ENCODE measurements at regions not wholly inside any gene's neighbourhood (a gene's known extent, or its start where the extent isn't known, plus 50 kb on each side); places are given as distances from the start of the nearest gene placed in this dataset.

DNA sequence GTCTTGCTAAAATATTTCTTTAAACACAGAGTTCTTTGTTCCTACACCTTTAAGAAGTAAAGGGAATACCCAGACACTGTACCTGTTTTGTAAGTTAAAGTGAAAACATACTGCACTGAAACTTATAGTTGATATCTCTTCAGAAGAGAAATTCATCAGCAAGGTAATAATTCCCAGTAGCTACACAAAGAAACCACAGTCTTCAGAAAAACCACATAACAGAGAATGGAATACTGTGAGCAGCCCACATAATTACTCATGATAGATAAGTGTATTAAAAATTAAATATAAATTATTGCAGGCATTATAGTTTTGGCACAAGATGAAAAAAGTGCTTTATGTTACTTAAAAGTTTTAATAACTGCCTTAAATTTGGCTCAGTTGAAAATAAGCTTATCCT, 276.6 kb downstream of the SETD4 start:
- no peaks in the 10 kb centered on the region for H3K36me3 Mint-ChIP-seq
- DNase-seq (ENCODE audit: low spot score in 2 of 2) (no peak), ATAC-seq (no peak)
- H3K9me3 Mint-ChIP-seq = no peaks in the 10 kb centered on the region
- H3K4me1 Mint-ChIP-seq = no peaks in the 10 kb centered on the region
- no peak overlapping the region for H3K4me3 Mint-ChIP-seq
- H3K27ac Mint-ChIP-seq = no peak overlapping the region

DNA sequence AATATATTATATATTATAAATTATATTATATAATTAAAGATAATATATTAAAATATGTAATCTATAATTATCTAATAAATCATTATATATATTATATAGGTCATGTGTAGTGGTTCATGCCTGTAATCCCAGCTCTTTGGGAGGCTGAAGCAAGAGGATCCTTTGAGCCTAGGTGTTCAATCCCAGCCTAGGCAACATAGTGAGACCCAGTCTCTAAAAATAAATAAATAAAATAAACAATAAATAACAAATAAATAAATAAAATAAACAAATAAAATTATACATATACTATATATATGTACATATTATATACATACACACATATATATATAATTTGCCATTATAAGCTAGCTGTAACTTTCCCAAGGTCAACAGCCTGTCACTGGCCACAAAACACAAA, 277.7 kb downstream of the SETD4 start:
- no peak overlapping the region for H3K27ac Mint-ChIP-seq
- H3K36me3 Mint-ChIP-seq = no peaks in the 10 kb centered on the region
- H3K4me3 Mint-ChIP-seq = no peak overlapping the region
- ATAC-seq (no peak), DNase-seq (ENCODE audit: low spot score in 2 of 2) (no peak)
- H3K4me1 Mint-ChIP-seq = no peaks in the 10 kb centered on the region
- no peaks in the 10 kb centered on the region for H3K9me3 Mint-ChIP-seq

DNA sequence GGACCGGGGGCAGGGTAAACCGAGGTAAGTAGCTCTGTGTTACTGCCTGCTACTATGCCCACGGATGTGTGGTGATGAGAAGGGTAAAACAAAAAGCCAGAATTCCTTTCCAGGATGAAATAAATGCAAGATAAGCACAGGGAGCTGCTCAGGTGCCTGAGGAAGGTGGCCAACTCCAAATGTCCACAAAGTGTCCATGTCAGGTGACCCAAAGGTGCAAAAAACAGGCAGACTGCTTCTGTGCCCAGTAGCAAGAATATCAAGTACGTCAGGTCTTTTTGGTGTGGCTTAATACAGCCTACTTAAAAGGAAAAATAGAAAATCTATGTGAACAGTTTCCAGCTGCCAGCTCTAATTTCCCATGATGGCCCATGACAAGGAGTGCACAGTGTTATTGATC, 279.3 kb downstream of the SETD4 start:
- no peaks in the 10 kb centered on the region for H3K4me1 Mint-ChIP-seq
- DNase-seq (ENCODE audit: low spot score in 2 of 2) (no peak), ATAC-seq (no peak)
- H3K4me3 Mint-ChIP-seq = no peak overlapping the region
- H3K36me3 Mint-ChIP-seq = no peaks in the 10 kb centered on the region
- no peaks in the 10 kb centered on the region for H3K9me3 Mint-ChIP-seq
- no peak overlapping the region for H3K27ac Mint-ChIP-seq

DNA sequence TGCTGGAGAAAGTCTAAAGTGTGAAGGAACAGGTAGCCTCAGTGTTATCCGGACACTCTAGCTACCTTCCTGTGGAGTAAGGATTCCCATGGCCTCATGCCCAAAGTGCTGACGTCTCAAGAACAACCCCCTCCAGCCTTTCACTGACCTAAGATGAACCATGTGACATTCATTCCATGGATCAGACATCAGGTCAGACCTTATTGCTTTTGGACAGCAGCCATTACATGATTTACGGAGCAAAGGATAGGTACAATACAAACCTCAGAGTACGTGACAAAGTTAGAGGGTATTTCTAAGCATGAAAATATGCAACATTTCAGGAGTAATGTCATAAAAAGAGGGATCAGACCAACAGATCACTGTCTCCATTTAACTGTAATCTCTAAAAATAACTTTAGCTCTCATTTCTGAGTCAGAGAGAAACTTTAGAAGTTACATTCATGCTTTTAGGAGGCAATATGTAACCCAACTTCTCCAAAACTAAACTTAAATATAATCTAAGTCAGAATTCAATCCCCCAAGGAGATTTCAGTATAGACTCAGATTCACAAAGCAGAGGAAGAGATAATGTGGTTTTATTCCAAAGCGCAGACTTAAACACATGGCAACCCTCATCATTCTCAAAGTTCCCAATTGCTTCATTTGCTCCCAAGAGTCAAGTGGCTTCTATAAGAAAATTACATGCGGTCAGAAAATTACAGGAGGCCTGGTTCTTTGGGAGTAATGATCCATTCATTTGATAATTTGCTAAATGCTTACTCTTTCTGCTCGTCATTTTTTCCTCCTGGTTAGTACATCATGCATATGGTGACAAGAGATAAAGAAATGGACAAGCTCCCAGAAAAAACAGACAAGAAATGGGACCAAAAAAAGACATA, 280.4 kb downstream of the SETD4 start:
- ATAC-seq = no peak
- Mint-ChIP-seq H3K4me1 (no peaks in the 10 kb centered on the region), H3K4me3 (no peak overlapping the region), H3K36me3 (no peaks in the 10 kb centered on the region), H3K9me3 (no peaks in the 10 kb centered on the region), H3K27ac (no peak overlapping the region)
- DNase-seq (ENCODE audit: low spot score in 2 of 2) = no peak

DNA sequence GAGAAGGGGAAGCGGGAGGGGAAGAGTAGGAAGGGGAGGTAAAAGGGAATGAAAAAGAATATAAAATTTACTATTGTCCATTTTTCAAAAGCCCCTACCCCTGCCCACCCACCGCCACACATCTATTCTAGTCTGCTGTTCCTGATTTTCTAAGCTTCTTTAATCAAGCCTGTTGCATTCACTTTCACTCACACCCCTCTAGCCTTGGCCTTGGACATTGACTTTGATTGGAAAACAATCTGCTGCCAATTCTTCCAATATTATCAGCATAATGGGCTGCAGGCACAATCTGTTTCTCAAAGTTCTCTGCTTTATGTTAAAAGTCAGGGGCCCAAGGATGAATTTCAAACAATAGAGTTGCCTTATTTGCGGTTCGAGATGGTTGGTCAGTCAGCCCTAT, 281.2 kb downstream of the SETD4 start:
- no peaks in the 10 kb centered on the region for H3K9me3 Mint-ChIP-seq
- no peaks in the 10 kb centered on the region for H3K4me1 Mint-ChIP-seq
- H3K36me3 Mint-ChIP-seq = no peaks in the 10 kb centered on the region
- DNase-seq (ENCODE audit: low spot score in 2 of 2) (no peak), ATAC-seq (no peak)
- no peak overlapping the region for H3K27ac Mint-ChIP-seq
- no peak overlapping the region for H3K4me3 Mint-ChIP-seq

DNA sequence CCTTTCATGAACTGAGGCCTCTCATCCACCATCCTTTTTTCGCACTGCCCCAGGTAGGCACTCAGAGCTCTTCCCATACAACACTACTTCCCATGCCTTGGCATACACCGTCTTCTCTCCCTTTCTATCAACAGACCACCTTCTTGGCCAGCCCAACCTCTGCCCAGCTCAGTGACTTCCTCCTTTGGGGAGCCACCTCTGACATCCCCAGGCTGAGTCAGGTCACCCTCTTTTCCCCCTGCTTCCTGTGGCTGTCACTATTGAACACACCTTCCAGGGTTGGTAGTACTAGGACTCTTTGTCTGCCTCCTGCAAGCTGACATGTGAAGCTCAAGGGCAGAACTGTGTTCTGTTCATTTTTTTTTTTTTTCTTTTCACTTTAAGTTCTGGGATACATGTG, 283.2 kb downstream of the SETD4 start:
- DNase-seq (ENCODE audit: low spot score in 2 of 2) = no peak
- H3K4me3 Mint-ChIP-seq = no peak overlapping the region
- H3K4me1 Mint-ChIP-seq = no peaks in the 10 kb centered on the region
- no peak overlapping the region for H3K27ac Mint-ChIP-seq
- H3K9me3 Mint-ChIP-seq = no peaks in the 10 kb centered on the region
- H3K36me3 Mint-ChIP-seq = no peaks in the 10 kb centered on the region
- no peak for ATAC-seq

DNA sequence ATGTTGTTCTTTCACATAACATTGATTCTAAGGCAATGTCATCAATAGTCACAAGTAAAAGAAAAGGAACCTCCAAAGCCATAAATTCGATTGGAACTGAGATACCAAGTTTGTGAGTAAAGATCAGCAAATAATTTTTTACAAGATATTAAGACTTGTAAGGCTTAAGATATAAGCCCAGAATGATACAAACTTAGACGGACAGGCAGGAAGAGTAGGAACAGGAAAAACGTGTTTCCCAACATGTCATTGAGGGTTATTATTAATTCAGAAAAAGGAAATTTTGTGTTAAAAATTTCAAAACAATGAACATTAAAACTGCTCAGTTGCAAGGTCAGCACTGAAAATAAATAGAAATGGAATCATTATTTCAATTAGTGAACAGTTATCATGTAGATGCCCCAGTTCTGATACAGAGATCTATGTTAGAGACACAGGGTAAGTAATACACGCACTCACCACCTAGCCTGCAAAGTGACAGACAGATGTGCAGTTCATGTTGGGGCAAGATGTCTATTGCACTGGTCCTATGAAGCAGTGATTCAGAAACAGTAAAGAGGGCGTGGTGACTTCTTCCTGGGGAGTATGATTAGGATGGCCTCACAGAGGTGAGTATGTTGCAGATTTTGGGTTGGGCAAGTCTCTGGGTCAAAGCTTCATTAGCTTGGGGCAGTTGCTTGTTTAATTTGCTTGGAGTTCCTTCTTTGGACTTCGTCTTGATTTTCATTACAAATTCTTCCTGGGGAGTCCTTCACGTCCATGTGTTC, 284.4 kb downstream of the SETD4 start:
- Mint-ChIP-seq H3K4me1 (no peaks in the 10 kb centered on the region), H3K9me3 (no peaks in the 10 kb centered on the region), H3K4me3 (no peak overlapping the region), H3K36me3 (no peaks in the 10 kb centered on the region), H3K27ac (no peak overlapping the region)
- ATAC-seq (no peak), DNase-seq (ENCODE audit: low spot score in 2 of 2) (no peak)

DNA sequence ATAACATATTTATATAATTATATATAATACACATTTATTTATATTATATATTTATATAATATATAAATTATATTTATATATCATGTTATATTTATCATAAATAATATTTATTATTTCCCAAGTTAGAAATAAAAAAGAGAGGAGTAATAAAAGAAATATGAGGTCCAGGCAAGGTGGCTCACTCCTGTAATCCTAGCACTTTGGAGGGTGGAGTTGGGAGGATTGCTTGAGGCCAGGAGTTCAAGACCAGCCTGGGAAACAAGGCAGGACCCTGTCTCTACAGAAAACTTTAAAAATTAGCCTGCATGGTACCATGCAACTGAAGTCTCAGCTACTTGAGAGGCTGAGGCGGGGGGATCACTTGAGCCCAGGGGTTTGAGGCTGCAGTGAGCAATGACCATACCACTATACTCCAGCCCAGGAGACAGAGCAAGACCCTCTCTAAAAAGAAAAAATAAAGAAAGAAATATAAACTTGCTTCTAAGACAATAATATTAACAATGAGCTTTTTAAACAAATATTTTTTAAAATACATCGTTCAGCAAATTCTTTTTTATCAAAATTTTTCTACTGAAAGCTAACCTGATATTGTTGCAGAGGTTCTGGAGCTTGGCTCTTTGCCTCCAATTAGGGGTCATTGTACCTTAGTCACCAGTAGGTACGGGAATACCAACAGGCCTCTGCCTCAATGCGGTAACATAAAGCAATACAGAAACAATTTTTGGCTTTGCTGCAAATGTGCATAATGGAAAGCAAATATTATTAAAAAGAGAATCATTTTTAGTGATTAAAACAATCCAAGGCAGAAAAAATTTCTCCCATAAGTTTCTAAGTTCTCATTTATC, 290.0 kb downstream of the SETD4 start:
- DNase-seq (ENCODE audit: low spot score in 2 of 2) = no peak
- H3K27ac Mint-ChIP-seq = no peak overlapping the region
- no peaks in the 10 kb centered on the region for H3K4me1 Mint-ChIP-seq
- H3K36me3 Mint-ChIP-seq = no peaks in the 10 kb centered on the region
- no peak for ATAC-seq
- no peaks in the 10 kb centered on the region for H3K9me3 Mint-ChIP-seq
- no peak overlapping the region for H3K4me3 Mint-ChIP-seq

DNA sequence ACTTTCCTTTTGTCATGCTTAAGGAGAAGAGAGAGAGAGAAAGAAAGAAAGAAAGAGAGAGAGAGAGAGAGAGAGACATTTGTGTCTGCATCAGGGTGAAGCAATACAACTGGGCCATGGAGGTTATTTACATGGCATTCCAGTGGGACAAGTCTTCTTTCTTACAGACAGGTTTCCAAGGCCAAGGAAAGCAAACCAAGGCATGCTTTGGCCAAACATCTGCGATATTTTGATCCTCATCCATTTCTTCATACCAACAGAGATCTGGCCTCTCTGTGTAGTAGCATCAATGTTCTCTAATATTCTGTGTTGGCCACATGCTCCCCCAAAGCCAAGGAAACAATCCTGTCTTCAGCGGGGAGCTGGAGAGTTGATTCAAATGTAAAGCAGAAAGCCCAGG, 292.1 kb downstream of the SETD4 start:
- Mint-ChIP-seq H3K27ac (no peak overlapping the region), H3K4me3 (no peak overlapping the region), H3K9me3 (no peaks in the 10 kb centered on the region), H3K36me3 (no peaks in the 10 kb centered on the region), H3K4me1 (no peaks in the 10 kb centered on the region)
- DNase-seq (ENCODE audit: low spot score in 2 of 2) (no peak), ATAC-seq (no peak)

DNA sequence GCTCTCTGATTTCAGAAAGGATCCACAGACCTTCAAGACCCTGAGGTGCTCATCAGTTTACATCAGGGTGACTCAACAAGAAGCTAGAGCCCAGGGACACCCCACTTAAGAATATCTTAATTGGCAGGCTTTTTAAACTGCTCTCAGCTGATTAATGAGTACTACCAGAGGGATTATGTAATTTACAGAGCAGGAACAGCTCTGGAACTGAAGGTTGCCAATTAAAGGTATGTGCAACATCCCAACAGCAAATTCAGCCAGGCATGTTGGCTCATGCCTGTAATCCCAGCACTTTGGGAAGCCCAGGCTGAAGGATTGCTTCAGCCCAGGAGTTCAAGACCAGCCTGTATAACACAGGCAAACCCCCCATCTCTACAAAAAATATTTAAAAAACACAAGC, 295.7 kb downstream of the SETD4 start:
- Mint-ChIP-seq H3K9me3 (no peaks in the 10 kb centered on the region), H3K4me1 (no peaks in the 10 kb centered on the region), H3K27ac (no peak overlapping the region), H3K36me3 (no peaks in the 10 kb centered on the region), H3K4me3 (no peak overlapping the region)
- ATAC-seq = no peak
- DNase-seq (ENCODE audit: low spot score in 2 of 2) = no peak

DNA sequence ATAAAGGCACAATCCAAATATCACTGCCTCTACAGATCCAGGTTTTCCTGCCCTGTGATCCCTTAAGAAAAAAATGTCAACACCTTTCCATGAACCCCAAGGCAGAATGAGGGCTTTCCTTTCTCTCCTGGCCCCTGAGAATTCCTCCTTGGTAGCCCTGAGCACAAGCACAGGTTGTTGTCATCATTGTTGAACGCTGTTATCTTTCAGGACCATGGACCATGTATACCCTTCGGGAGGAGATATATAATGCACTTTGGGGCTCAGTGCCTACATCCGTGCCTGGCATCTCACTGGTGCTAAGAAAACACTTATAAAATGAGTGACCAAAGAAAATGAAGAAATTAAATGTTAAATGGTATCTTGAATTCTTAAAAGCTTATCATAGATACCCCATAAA, 296.2 kb downstream of the SETD4 start:
- Mint-ChIP-seq H3K4me1 (no peaks in the 10 kb centered on the region), H3K27ac (no peak overlapping the region), H3K4me3 (no peak overlapping the region), H3K9me3 (no peaks in the 10 kb centered on the region), H3K36me3 (no peaks in the 10 kb centered on the region)
- ATAC-seq = no peak
- DNase-seq (ENCODE audit: low spot score in 2 of 2) = no peak

DNA sequence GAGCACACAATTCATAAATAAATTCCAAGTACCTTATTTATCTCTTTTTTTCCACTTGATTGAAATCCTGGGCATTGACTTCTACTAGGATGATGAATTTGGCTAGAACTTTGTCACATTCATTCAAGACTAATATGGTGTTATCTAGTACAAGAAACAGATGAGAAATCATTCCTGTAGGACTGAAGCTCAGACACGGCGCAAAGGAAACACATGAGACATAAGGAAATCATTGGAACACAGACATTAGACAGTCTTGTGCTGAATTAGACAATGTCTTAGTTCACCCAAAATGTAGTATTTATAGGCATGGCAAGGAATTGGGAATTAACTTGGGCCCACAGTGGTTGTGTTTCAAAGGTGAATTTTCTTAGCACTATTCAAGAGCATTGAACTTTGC, 305.7 kb downstream of the SETD4 start:
- Mint-ChIP-seq H3K27ac (no peak overlapping the region), H3K36me3 (no peaks in the 10 kb centered on the region), H3K9me3 (peaks cover 2% of the 10 kb centered on the region), H3K4me3 (no peak overlapping the region), H3K4me1 (no peaks in the 10 kb centered on the region)
- ATAC-seq (no peak), DNase-seq (ENCODE audit: low spot score in 2 of 2) (no peak)

DNA sequence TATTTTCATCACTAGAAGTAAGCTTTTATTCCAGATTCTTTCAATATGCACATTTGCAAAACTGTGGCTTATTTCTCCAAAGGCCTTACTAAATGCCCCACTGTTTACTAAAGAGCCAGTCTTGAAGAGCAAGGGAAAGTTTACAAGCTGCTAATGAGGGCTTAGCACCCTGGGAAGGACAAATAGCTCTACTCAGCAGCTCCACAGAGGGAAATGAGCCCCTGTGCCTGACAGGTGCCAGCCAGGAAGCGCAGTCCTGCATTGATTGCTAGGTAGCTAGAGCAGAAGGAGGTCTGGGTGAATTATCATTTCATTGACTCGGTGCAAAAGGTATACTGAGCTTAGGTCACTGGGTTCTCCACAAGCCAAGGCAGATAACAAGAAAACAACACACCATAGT, 307.0 kb downstream of the SETD4 start:
- peaks cover 2% of the 10 kb centered on the region for H3K9me3 Mint-ChIP-seq
- no peaks in the 10 kb centered on the region for H3K4me1 Mint-ChIP-seq
- no peaks in the 10 kb centered on the region for H3K36me3 Mint-ChIP-seq
- no peak overlapping the region for H3K27ac Mint-ChIP-seq
- ATAC-seq (no peak), DNase-seq (ENCODE audit: low spot score in 2 of 2) (no peak)
- no peak overlapping the region for H3K4me3 Mint-ChIP-seq

DNA sequence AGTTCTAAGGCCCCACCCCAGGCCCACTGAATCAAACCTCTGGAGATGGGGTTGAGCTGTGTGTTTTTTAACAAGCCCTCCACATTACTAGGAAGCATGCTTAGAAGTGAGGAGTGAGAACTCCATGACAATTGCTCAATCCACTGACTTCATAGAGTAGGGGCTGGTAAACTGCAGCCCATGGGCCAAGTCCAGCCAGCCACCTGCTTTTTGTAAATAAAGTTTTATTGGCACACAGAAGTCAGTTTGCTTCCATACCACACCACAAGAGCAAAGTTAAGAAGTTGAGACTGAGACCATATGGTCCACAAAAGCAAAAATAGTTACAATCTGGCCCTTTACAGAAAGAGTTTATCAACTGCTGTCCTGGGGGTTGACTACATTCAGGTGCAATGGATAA, 309.2 kb downstream of the SETD4 start:
- Mint-ChIP-seq H3K4me1 (no peaks in the 10 kb centered on the region), H3K4me3 (no peak overlapping the region), H3K36me3 (no peaks in the 10 kb centered on the region), H3K9me3 (peaks cover 2% of the 10 kb centered on the region), H3K27ac (no peak overlapping the region)
- no peak for ATAC-seq
- no peak for DNase-seq (ENCODE audit: low spot score in 2 of 2)

DNA sequence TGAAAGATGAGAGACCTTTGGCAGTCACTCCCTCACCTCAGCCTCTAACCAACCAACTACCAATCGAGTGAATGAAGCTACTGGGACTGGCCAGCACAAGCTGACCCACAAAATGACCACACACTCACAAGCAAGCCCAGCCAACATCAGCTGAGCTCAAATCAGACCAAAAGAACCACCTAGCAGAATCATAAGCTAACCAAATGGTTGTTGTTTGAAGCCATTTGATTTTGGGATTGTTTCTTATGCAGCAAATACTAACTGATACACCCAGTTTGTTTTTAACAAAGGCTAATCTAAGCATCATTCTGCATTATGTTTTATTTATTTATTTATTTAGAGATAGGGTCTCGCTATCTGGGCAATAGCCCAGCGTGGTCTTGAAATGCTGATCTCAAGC, 310.4 kb downstream of the SETD4 start:
- no peak for ATAC-seq
- no peaks in the 10 kb centered on the region for H3K36me3 Mint-ChIP-seq
- DNase-seq (ENCODE audit: low spot score in 2 of 2) = no peak
- no peak overlapping the region for H3K27ac Mint-ChIP-seq
- H3K9me3 Mint-ChIP-seq = peaks cover 2% of the 10 kb centered on the region
- H3K4me3 Mint-ChIP-seq = no peak overlapping the region
- H3K4me1 Mint-ChIP-seq = no peaks in the 10 kb centered on the region
